Brain microvascular endothelial cell (primary cell): ENCODE measurements at regions not wholly inside any gene's neighbourhood (a gene's known extent, or its start where the extent isn't known, plus 50 kb on each side); places are given as distances from the start of the nearest gene placed in this dataset.

Experiments
- DNase-seq: peaks from one replicate; pipeline ENCODE4 v3.0.0-alpha.2; 2020
- H3K27ac ChIP-seq: fragments of 250-450 bp; sonication (Bioruptor Pico); 2 replicates; pipeline ENCODE4 v1.5.1; 2020; ENCODE audit warnings: mild to moderate bottlenecking, moderate library complexity
- H3K27me3 ChIP-seq: fragments of 250-450 bp; sonication (Bioruptor Pico); replicated peaks from 2 replicates; pipeline ENCODE4 v1.5.1; 2020; ENCODE audit warnings: mild to moderate bottlenecking
- H3K36me3 ChIP-seq: fragments of 250-450 bp; sonication (Bioruptor Pico); replicated peaks from 2 replicates; pipeline ENCODE4 v1.5.1; 2020; ENCODE audit warnings: mild to moderate bottlenecking
- H3K4me3 ChIP-seq: 2 replicates; pipeline ENCODE4 v1.5.1; 2011; ENCODE audit warnings: low read depth, mild to moderate bottlenecking, control low read depth, low read length, moderate library complexity
- CTCF ChIP-seq: IDR thresholded peaks from 2 replicates; pipeline ENCODE4 v1.5.1; 2011; ENCODE audit warnings: low read depth, mild to moderate bottlenecking, moderate library complexity, low read length, control low read depth, inconsistent platforms; ENCODE audit errors: missing control alignments
- in situ Hi-C: cut with HindIII; loops from 2 replicates; pipeline ENCODE4 v1.10.0; 2017; ENCODE audit warnings: low sequenced_read_pairs, low pct_ligation_motif_present

GRCh38 chr19:8893419-8893818, 61.2 kb downstream of the MBD3L1 start:
- no peak for DNase-seq

GRCh38 chr19:8897106-8897505, 64.9 kb downstream of the MBD3L1 start:
- H3K36me3 ChIP-seq, result no peaks in the 10 kb centered on the region
- H3K27me3 ChIP-seq, result no peaks in the 10 kb centered on the region
- in situ Hi-C loops, result no loop called here
- no peak for TF ChIP-seq CTCF
- no peak overlapping the region for H3K4me3 ChIP-seq
- no peak overlapping the region for H3K27ac ChIP-seq
- DNase-seq, result no peak

More at GRCh38 chr19:8893419-8893818, 61.2 kb downstream of the MBD3L1 start:
- in situ Hi-C loops, result no loop called here
- Histone ChIP-seq H3K27ac (no peak overlapping the region), H3K4me3 (no peak overlapping the region), H3K27me3 (no peaks in the 10 kb centered on the region), H3K36me3 (no peaks in the 10 kb centered on the region)
- no peak for TF ChIP-seq CTCF

GRCh38 chr19:8899356-8899755, 67.2 kb downstream of the MBD3L1 start:
- in situ Hi-C loops, result no loop called here
- Histone ChIP-seq H3K4me3 (no peak overlapping the region), H3K27me3 (no peaks in the 10 kb centered on the region), H3K36me3 (no peaks in the 10 kb centered on the region), H3K27ac (no peak overlapping the region)
- TF ChIP-seq CTCF, result no peak
- DNase-seq, result no peak

GRCh38 chr19:8900421-8900820, 68.2 kb downstream of the MBD3L1 start:
- Histone ChIP-seq H3K36me3 (no peaks in the 10 kb centered on the region), H3K27ac (no peak overlapping the region), H3K4me3 (no peak overlapping the region), H3K27me3 (no peaks in the 10 kb centered on the region)
- in situ Hi-C loops, result no loop called here
- DNase-seq, result no peak
- TF ChIP-seq CTCF, result no peak

GRCh38 chr19:8902520-8902919, 70.3 kb downstream of the MBD3L1 start:
- in situ Hi-C loops, result no loop called here
- Histone ChIP-seq H3K36me3 (no peaks in the 10 kb centered on the region), H3K27me3 (no peaks in the 10 kb centered on the region), H3K4me3 (no peak overlapping the region), H3K27ac (no peak overlapping the region)
- no peak for DNase-seq
- TF ChIP-seq CTCF, result no peak

GRCh38 chr19:8904597-8904996, 72.4 kb downstream of the MBD3L1 start:
- in situ Hi-C loops, result no loop called here
- no peak overlapping the region for H3K27ac ChIP-seq
- no peak overlapping the region for H3K4me3 ChIP-seq
- no peaks in the 10 kb centered on the region for H3K36me3 ChIP-seq
- H3K27me3 ChIP-seq, result no peaks in the 10 kb centered on the region
- no peak for DNase-seq
- TF ChIP-seq CTCF, result no peak
